Thyroid gland (tissue), 4 donors: ENCODE measurements at regions not wholly inside any gene's neighbourhood (a gene's known extent, or its start where the extent isn't known, plus 50 kb on each side); places are given as distances from the start of the nearest gene placed in this dataset.

Source experiments
- DNase-seq, 2 donors: peaks; one replicate each; pipeline ENCODE4 v3.0.0-alpha.2; 2019
- H3K27ac ChIP-seq, 3 donors: fragments of 200-600 bp; sonication (generic); 1 replicate in 2 of 3; 2 replicates in 1 of 3; pipeline ENCODE4 v1.5.1; 2016 to 2019; ENCODE audit warnings: mild to moderate bottlenecking in 1 of 3, moderate library complexity in 1 of 3
- H3K27me3 ChIP-seq: fragments of 200-600 bp; sonication (generic); one replicate; pipeline ENCODE4 v1.5.1; 2019
- H3K36me3 ChIP-seq, 2 donors: fragments of 200-600 bp; sonication (generic); one replicate each; pipeline ENCODE4 v1.5.1; 2016 to 2019
- H3K4me1 ChIP-seq, 2 donors: fragments of 200-600 bp; sonication (generic); one replicate each; pipeline ENCODE4 v1.5.1; 2017 to 2019
- H3K4me3 ChIP-seq, 3 donors: fragments of 200-600 bp; sonication (generic); replicated peaks in 1 of 3; 1 replicate in 2 of 3; 2 replicates in 1 of 3; pipeline ENCODE4 v1.5.1; 2016; ENCODE audit warnings: mild to moderate bottlenecking in 1 of 3
- H3K9me3 ChIP-seq: fragments of 200-600 bp; sonication (generic); one replicate; pipeline ENCODE4 v1.5.1; 2017
- CTCF ChIP-seq, 6 experiments: fragments of 200-600 bp in 3 of 6; fragments of 450-650 bp in 3 of 6; sonication (generic) in 3 of 6; IDR thresholded peaks; one replicate each; pipeline ENCODE4 v1.5.1; 2016 to 2019; ENCODE audit warnings: antibody characterized with exemption in 6 of 6, mild to moderate bottlenecking in 2 of 6, inconsistent platforms in 1 of 6, moderate library complexity in 1 of 6
- POLR2A ChIP-seq, 2 donors: fragments of 450-650 bp; IDR thresholded peaks; one replicate each; pipeline ENCODE4 v1.6.1; 2017; ENCODE audit warnings: antibody characterized with exemption in 2 of 2, mild to moderate bottlenecking in 2 of 2, moderate library complexity in 1 of 2
- WGBS, 2 donors: methylation state at CpG; one replicate each; pipeline ENCODE4 v1.1.5; 2017; 5-methylcytosine and 5-hydroxymethylcytosine counted together
- intact Hi-C: fragments of 100-400 bp; cut with DNase I; formaldehyde crosslinking; loops from one replicate; pipeline ENCODE4 v1.15.1; 2023

- DNase-seq = no peak
- H3K4me3 ChIP-seq = no peak overlapping the region
- intact Hi-C loops = no loop called here
- 48 to 60% methylated on average over 1 of the region's 1 CpG for WGBS, 2 donors
- H3K4me1 ChIP-seq = no peaks in the 10 kb centered on the region
- no peaks in the 10 kb centered on the region for H3K9me3 ChIP-seq
- no peak for TF ChIP-seq CTCF (IDR thresholded peaks at IDR 0.05)
- no peak for TF ChIP-seq POLR2A (IDR thresholded peaks at IDR 0.05)
- H3K36me3 ChIP-seq = no peaks in the 10 kb centered on the region
- no peak overlapping the region for H3K27ac ChIP-seq
- no peaks in the 10 kb centered on the region for H3K27me3 ChIP-seq
Measured at GRCh38 chr4:173748353-173748752, 218.3 kb upstream of the HAND2 start.

- H3K27me3 ChIP-seq = no peaks in the 10 kb centered on the region
- DNase-seq = no peak
- 71 to 74% methylated on average over 9 of the region's 9 CpGs for WGBS, 2 donors
- H3K9me3 ChIP-seq = no peaks in the 10 kb centered on the region
- H3K36me3 ChIP-seq = no peaks in the 10 kb centered on the region
- H3K4me3 ChIP-seq = no peak overlapping the region
- intact Hi-C loops = no loop called here
- no peak for TF ChIP-seq POLR2A (IDR thresholded peaks at IDR 0.05)
- no peak for TF ChIP-seq CTCF (IDR thresholded peaks at IDR 0.05)
- no peaks in the 10 kb centered on the region for H3K4me1 ChIP-seq
- no peak overlapping the region for H3K27ac ChIP-seq
Measured at GRCh38 chr4:173747537-173748257, 217.7 kb upstream of the HAND2 start.

GRCh38 chr4:173746424-173746823 lies 216.4 kb upstream of the HAND2 start:
- no peak for DNase-seq
- Histone ChIP-seq H3K9me3 (no peaks in the 10 kb centered on the region), H3K4me1 (no peaks in the 10 kb centered on the region), H3K36me3 (no peaks in the 10 kb centered on the region), H3K4me3 (no peak overlapping the region), H3K27ac (no peak overlapping the region), H3K27me3 (no peaks in the 10 kb centered on the region)
- 62 to 71% methylated on average over 7 of the region's 7 CpGs for WGBS, 2 donors
- TF ChIP-seq POLR2A (IDR thresholded peaks at IDR 0.05) (no peak), CTCF (IDR thresholded peaks at IDR 0.05) (no peak)
- intact Hi-C loops = no loop called here

- no peak for DNase-seq
- H3K27ac ChIP-seq = no peak overlapping the region
- H3K4me1 ChIP-seq = no peaks in the 10 kb centered on the region
- intact Hi-C loops = no loop called here
- no peaks in the 10 kb centered on the region for H3K27me3 ChIP-seq
- no peaks in the 10 kb centered on the region for H3K9me3 ChIP-seq
- no peaks in the 10 kb centered on the region for H3K36me3 ChIP-seq
- 78 to 80% methylated on average over 3 of the region's 3 CpGs for WGBS, 2 donors
- no peak overlapping the region for H3K4me3 ChIP-seq
- TF ChIP-seq CTCF (IDR thresholded peaks at IDR 0.05) (no peak), POLR2A (IDR thresholded peaks at IDR 0.05) (no peak)
Measured at GRCh38 chr4:173745765-173746164, 215.7 kb upstream of the HAND2 start.

GRCh38 chr4:173736840-173737239 lies 206.8 kb upstream of the HAND2 start:
- no peak overlapping the region for H3K4me3 ChIP-seq
- no peaks in the 10 kb centered on the region for H3K36me3 ChIP-seq
- no peak for DNase-seq
- intact Hi-C loops = no loop called here
- no peak overlapping the region for H3K27ac ChIP-seq
- WGBS, 2 donors = 65 to 80% methylated on average over 1 of the region's 1 CpG
- TF ChIP-seq CTCF (IDR thresholded peaks at IDR 0.05) (no peak), POLR2A (IDR thresholded peaks at IDR 0.05) (no peak)
- no peaks in the 10 kb centered on the region for H3K9me3 ChIP-seq
- no peaks in the 10 kb centered on the region for H3K27me3 ChIP-seq
- H3K4me1 ChIP-seq = no peaks in the 10 kb centered on the region
